HG02870 (cell line): ENCODE measurements at regions not wholly inside any gene's neighbourhood (a gene's known extent, or its start where the extent isn't known, plus 50 kb on each side); places are given as distances from the start of the nearest gene placed in this dataset.
A peak's percentile ranks its signal among the peaks of the same experiment; 100 is the strongest.

Experiments used
- ATAC-seq: cut with Tn5 transposase; IDR thresholded peaks from one replicate; pipeline ENCODE4 v1.9.1; 2021; ENCODE audit warnings: mild to moderate bottlenecking, moderate library complexity; ENCODE audit not compliant: unreplicated experiment

DNA sequence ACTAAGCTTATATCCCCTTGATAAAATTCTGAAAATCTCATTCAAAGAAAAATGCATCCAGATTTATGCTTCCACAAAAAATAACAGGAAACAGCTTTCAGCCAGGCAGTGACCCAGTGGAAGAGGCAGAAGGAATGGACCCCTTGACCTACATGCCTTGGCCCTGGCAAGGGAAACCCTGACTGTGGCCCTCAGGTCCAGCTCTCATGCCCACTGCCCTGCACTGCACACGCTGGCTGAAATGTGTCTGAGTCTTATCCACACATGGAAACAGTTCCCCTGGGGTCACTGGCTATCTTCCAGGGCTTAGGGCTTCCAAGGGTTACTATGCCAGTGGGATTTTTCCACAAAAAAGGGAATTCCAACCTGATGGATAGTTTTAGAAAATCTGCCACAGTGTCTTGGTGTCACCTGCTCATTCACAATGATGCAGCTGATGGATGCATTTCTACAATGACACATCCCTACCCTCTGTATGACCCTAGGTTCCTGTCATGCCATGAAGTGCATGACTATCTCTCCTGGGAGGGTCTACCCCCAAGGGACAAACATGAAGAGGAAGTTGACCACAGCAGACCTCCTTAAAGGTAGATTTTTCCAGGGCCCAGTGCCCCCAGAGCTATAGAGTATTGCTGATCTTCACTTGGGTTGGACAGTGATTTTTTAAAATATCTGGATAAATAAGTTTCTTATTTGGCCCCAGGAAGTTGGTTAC is 121.9 kb upstream of the CD93 start:
- no peak for ATAC-seq

DNA sequence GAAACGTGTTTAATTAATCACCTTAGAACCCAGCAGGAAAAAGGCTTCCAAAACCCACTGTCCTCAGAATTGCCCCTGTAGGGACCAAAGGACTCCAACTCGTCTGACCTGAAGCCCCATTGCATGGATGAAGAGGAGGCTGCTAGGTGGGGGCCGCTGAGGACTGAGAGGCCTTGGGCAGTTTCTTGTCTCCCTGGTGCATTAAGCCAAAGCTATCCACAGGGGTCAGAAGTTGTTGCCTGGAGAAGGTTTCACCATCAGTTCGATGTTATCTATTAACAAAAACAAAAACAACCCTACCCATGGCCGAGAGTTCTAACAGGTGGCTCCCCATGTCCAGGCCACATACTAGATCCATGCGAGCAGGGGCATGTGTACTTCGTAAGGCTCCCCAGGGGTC is 120.9 kb upstream of the CD93 start:
- no peak for ATAC-seq

DNA sequence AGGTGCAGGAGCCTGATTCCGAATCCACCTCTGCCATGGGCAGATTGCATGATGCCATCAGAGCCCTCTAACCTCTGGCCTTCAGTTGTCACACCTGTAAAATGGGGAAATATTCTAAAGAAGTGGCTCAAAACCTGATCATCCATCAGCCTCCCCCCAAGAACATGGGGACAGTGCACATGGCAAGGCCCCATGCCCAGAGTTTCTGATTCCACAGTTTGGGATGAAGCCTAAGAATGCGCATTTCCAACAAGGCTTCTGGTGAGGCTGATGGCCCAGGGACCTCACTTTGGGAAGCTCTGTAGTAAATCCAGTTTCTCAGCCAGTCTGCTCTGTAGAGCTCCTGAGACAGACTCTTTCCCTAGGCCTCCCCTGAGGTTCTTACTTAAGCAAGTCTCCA is 119.9 kb upstream of the CD93 start:
- no peak for ATAC-seq

DNA sequence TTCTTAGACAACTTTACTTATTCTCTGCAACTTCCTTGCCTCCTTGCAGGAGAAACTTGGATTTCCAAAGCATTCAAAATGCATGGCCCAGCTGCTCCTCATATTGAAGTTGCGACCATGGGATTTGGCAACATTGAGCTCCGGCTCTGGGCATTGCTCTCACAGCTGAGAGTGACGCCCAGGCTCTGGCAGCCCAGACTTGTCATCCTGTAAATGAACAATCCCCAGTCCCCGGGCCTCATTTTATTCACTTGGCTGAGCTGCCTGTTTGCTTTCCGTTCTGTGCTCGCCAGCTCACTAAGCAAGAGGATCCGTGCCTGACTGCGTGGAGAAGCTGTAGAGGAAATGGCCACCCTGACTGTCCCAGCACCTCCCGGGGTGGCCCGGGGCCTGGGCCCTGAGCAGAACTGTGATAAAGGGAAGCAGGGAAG is 119.5 kb upstream of the CD93 start:
- no peak for ATAC-seq

DNA sequence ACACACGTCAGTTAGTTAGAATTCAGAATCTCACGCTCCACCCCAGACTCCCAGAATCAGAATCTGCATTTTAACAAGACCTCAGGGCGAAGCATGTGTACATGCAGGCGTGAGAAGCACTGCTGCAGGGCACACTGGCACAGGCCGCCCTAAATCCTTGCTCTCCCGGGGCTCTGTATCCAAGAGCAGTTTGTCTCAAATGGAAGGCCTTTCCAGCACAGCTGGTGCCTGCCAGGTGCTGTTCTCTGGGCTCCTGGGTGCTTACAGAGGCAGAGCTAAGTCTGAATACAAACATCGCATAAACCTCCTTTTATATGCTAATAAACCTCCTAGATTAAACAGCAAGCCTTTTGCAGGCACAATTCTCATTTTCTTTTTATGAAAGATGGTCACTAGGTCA is 119.1 kb upstream of the CD93 start:
- no peak for ATAC-seq

DNA sequence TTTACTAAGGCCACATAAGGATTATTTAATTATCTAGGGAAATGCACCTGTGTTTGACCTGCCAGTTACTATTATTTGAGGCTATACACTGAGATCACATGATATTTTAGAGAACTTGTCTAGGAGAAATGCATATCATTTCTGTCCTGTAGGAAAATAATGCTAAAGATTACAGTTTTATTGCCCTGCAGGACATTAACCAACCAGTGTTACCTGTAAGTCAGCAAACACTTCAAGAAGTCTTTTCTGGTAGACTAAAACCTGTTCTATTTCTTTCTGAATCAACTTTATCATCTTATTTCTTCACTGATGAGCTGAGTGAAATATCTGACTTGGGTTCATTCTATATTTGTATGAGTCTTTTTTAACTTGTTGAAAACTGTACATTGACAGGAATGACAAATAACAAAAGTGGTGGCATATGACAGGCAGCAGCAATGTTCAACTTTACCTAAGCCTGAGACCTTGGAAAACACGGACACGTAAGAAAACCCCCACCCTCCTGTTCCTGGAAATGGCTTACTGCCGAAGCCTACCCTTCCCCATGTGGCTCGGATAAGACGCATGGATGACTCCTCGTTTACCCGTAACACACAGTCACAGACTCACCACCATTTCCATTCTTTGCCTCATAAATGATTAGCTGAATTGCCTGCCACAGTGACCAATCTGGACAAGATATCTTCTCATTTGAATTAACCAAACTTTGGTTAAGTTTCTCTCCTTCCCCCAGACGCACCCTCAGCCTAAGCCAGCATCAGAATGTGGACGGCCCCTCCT is 118.0 kb upstream of the CD93 start:
- ATAC-seq, result no peak

DNA sequence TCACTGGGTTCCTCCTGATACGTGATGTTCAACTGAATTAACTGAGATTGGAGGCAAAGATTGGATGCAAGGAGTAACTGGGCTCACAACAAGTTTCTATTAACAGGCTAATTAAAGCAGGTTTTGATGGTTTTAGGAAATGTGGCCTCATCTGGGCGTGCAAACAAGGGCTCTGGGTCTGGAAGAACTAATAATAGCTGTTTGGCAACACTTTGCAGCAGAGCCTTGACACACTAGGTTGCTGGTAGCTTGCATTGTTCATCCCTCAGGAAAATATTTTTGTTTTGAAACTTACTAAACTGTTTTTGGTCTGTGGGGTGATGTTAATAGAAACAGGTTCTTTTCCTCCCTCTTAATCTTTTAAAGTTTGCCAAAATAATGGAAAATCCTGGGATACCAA is 117.2 kb upstream of the CD93 start:
- ATAC-seq, result no peak

DNA sequence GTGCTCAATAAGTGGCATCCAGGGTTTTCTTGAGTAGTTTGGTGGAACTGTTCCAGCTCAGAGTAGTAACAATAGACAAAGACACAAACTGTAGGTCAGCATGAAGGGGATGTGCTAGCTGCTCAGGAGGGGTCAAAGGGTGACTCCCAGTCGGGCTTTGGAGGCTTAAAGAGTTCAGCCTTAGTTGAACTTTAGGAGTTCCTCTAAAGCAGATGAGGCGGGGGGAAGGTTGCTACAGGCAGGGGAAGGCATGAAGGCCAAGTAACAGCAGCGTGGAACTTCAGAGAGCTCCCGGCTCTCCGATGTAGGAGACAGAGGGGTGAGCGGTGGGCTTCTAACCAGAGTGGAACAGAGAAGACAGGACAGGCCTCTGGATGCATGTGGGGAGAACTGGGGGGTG is 115.5 kb upstream of the CD93 start:
- ATAC-seq, result no peak

DNA sequence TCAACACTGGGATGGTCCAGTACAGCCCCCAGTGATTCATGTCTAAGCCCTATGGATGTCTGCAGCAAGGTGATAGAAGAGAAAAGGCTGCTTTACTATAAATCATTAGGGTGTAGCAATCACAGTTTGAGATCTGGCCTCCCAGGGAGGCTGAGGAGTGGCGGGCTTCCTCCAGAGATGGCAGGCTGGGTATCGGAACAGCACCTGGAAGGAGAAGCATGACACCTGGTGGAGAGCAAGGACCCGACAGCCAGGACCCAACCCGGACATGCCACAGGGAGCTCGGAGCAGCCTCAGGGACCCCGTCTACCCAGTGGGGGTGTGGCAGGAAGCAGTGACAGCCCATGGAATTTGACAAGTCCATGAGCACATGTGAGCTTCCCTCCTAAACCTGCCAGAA is 114.8 kb upstream of the CD93 start:
- ATAC-seq, result peak; percentile 53

DNA sequence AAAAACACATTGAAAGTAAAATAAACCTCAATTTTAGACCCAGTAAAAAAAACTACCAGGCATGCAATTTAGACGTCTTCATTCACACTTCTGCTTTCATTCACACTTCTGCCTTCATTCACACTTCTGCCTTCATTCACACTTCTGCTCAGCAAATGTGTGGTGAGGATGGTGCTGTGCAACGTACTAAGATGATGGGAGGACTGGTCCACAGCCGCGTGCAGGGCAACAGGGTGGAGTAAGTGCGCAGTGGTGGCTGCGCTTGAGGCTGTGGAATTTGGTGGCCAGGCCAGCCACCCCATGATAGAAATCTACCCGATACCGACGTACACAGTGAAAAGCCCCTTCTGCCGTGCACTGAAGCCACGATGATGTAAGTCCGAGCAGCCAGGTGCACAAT is 114.3 kb upstream of the CD93 start:
- ATAC-seq, result peak; percentile 46

DNA sequence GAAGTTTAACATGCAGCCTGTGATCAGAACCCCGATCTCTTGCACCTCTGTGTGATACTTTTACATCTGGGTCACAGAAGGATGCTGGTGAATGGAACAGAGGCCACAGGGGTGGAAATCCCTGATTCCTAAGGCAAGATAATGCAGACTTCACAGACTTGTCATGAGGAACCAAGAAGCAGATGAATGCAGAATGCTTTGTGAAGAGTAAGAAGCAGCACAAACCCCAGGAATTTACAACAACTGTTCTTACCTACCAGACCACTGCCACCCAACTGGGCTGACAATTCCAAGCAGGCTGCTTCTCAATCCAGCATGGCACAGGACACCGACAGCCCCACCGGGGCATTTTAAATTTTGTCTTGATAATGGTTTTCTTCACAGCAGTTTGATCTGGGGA is 113.2 kb upstream of the CD93 start:
- ATAC-seq, result no peak

DNA sequence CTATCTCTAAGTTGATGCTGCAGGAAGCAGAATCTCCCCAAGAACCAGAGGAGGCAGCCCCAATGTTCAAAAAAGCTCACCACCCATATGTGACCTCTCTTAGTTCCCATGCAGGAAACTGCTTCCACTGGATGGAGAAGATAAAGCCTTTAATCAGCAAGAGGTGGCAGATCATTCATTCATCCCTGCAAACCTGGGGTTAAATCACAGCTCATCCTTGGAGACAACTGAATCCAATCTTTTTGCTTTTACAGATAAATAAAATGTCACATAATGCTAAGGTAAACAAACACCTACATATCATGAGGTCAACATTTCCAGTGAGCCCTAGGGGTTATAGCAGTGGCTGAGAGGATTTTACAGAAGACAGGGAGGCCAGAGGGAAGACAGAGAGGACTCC is 112.7 kb upstream of the CD93 start:
- ATAC-seq, result no peak

DNA sequence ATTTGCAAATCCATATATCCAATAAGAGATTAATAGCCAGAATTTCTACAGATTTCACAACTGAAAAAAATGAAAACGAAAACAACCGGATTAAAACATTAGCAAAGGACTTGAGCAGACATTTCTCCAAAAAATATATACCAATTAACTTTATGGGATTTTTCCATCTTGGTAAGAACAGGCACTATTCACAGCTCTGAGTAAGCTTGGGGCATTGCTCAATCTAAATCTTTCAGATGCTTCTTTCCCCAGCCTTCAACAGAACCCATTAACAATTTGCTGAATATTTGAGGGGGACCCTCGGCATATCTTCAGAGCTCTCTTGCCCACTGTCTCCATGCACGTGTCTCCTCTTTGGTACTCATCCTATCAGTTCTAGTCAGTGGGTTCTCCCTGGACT is 111.7 kb upstream of the CD93 start:
- no peak for ATAC-seq

DNA sequence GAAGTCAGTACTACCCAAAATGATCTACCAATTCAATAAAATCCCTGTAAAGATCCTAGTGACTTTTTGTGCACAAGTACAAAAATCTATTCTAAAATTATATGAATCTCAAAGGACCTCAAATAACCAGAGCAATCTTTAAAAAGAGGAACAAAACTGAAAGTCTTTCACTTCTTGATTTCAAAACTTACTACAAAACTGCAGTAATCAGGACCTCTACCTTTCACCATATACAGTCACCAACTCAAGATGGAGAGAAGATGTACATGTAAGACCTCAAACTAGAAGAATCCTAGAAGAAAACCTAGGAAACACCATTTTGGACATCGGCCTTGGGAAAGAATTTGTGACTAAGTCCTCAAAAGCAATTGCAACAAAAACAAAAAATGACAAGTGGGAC is 109.5 kb upstream of the CD93 start:
- ATAC-seq, result peak; percentile 51

DNA sequence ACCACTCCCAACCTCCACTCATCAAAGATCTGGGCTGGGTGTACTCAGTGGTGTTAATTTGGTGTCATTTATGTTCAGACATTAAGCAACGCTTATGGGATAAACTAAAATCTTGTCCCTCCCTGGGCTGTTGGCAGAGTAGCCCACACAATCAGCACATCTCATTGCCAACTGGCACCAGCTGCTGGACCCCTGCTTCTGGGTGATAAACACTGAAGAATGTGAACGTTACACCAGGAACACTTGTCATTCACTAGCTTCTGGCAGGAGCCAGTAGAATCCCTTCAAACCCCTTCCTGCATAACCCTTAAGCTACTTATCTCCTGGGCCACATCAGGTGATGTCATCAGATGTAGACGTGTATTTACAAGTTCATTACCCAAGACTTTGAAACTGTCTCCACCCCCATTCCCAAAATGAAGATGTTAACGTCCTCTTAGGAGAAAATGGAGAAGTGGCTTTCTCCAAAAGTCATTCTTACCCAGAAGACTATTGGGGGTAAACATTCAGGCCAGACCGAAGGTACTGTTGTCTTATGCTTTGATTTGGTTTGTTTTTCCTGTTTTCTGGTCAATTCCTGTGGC is 107.8 kb upstream of the CD93 start:
- no peak for ATAC-seq

DNA sequence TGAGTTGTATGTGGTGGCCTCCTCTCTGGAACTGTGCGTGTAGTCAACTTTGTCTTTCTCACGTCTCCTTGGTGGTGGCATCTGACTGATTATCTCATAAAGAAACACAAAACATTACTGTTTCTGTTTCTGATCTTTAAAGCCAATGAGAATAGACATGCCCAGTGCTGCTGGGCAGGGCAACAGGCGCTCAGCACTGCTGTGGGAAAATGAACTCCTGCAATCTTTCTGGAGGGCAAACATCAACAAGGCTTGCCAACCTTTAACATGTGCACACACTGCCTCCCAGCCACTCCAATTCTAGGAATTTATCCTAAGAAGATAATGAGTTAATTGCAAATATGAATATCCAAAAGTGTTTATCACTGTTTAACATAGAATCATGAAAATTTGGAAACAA is 106.3 kb upstream of the CD93 start:
- ATAC-seq, result no peak

DNA sequence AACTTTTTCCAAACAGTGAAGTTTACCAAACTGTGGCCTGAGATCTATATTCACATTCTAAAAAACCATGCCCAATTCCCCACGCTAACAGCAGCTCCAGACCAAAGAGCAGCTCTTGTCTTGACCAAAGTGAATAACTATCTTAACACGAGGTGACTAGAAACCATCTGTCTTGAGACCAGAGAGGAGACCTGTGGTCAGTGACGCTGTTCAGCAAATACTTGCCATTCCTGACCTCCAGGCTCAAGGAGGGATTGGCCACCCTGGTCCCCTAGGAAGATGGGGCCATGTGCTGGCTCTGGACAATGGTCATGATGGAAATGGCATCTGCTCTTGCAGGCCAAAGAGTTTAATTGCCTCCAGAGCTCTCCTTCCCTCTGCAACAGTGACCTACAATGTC is 104.4 kb upstream of the CD93 start:
- ATAC-seq, result no peak

DNA sequence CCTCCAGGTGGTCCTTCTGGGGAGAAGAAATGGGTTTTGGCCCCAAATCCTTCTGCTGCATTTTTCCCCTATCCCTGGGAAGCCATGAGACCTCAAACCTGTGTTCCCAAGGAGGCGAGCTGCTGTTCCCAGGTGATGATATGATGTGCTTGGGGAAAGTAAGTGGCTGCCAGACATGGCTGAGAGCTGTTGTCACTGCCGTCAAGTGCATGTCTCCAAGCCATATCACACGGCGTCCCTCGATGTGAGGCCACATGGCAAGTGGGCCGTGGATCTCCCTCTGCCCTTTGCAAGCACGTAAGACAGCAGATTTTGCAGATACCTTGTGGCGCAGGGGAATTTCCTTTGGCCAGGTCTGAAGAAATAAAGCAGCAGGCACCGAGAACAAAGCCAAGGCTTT is 103.7 kb upstream of the CD93 start:
- no peak for ATAC-seq

DNA sequence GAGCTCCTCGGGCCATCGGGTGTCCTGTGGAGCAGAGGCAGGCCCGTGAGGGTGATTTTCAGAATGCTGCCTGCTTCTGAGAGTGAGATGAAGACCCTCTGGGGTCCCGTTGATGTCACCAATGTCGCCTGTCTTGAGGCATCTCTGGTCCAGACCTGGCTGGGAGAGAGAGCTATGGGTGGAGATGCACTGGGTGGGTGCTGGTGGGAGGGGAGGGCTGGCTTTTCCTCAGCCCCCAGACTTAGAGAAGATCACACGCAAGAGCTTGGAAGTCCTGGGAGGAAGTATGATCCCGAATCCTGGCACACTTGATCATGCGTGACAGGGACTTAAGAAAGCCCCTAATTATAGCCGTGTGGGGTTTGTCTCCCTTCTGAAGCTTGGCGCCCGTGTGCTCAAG is 103.2 kb upstream of the CD93 start:
- ATAC-seq, result no peak

DNA sequence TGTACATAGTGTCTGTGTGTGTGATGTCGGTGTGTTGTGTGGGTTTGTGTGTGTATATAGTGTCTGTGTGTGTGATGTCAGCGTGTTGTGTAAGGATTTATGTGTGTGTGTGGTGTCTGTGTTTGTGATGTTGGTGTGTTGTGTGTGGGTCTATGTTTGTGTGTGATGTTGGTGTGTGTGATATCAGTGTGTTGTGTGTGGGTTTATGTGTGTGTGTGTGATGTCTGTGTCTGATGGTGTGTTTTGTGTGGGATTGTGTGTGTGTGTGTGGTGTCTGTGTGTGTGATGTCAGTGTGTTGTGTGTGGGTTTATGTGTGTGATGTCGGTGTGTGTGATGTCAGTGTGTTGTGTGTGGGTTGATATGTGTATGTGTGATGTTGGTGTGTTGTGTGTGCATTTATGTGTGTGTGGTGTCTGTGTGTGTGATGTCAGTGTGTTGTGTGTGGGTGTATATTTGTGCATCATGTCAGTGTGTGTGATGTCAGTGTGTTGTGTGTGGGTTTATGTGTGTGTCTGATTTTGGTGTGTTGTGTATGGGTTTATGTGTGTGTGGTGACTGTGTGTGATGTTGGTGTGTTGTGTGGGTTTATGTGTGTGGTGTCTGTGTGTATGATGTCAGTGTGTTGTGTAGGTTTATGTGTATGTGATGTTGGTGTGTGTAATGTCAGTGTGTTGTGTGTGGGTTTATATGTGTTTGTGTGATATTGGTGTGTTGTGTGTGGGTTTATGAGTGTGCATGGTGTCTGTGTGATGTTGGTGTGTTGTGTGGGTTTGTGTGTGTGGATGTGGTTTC is 102.4 kb upstream of the CD93 start:
- no peak for ATAC-seq

DNA sequence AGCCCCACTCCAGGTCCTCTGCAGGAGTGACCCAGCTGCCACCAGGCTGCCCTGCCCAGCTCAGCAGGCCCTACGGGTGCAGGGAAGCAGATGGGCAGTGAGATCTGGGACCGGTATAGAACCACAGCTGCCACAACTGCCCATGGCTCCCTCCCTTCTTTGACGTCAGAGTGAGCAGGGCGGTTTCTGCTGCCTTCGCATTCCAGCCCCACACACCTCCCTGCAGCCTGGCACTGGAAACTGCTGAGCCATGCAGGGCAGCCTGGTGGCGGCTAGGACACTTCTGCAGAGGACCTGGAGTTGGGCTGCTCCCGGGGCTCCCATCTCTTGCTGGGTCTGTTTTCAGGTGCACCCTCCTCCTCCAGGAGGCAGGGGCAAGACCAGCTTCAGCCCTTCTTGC is 101.6 kb upstream of the CD93 start:
- no peak for ATAC-seq

DNA sequence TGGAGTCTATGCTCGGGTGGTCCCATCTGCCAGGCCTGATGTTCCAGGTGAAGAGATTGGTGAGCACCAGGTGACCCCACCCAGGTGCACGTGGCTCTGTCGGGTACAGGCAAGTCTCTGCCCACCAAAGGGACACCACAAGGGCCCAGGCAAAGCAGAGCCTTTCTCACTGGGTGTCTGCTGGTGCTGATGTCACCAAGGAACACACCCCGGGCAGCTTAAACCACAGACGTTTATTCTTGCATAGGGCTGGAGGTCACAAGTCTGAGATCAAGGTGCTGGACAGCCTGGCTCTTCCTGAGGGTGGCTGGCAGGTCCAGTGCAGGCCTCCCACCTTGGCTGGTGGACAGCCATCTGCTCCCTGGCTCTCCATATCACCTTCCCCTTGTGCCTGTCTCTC is 100.7 kb upstream of the CD93 start:
- ATAC-seq, result no peak
